Osteoblast (primary cell): ENCODE measurements at regions not wholly inside any gene's neighbourhood (a gene's known extent, or its start where the extent isn't known, plus 50 kb on each side); places are given as distances from the start of the nearest gene placed in this dataset.
"Not testable (repeated sequence)": the region's sequence is repeated elsewhere in the genome, so short reads cannot be mapped to it uniquely, and the experiment has no call there.

Experiments
- DNase-seq: peaks from one replicate; pipeline ENCODE4 v3.0.0; 2011; ENCODE audit warnings: low spot score, mixed read lengths; ENCODE audit not compliant: insufficient read length; ENCODE audit errors: missing footprints
- H2AFZ ChIP-seq: 2 replicates; pipeline ENCODE4 v1.6.0; 2011; ENCODE audit warnings: mild to moderate bottlenecking, low read length
- H3K27ac ChIP-seq: 2 replicates; pipeline ENCODE4 v1.5.1; 2011; ENCODE audit warnings: mild to moderate bottlenecking, low read depth, low read length, moderate library complexity
- H3K27me3 ChIP-seq: 2 replicates; pipeline ENCODE4 v1.6.0; 2012; ENCODE audit warnings: mild to moderate bottlenecking, control low read depth, inconsistent platforms, low read length, moderate library complexity; ENCODE audit not compliant: insufficient read depth
- H3K36me3 ChIP-seq: 2 replicates; pipeline ENCODE4 v1.5.1; 2011; ENCODE audit warnings: mild to moderate bottlenecking, low read length, control low read depth, moderate library complexity; ENCODE audit not compliant: insufficient read depth
- H3K4me1 ChIP-seq: 2 replicates; pipeline ENCODE4 v1.5.1; 2011; ENCODE audit warnings: mild to moderate bottlenecking, low read length, control low read depth, moderate library complexity; ENCODE audit not compliant: insufficient read depth
- H3K4me2 ChIP-seq: 2 replicates; pipeline ENCODE4 v1.6.0; 2011; ENCODE audit warnings: mild to moderate bottlenecking, low read length; ENCODE audit not compliant: insufficient read depth
- H3K4me3 ChIP-seq: fragments of 200-600 bp; sonication (generic); 3 replicates; pipeline ENCODE4 v1.5.1; 2012; ENCODE audit warnings: mild to moderate bottlenecking, low read length, inconsistent platforms; ENCODE audit not compliant: insufficient read depth
- H3K79me2 ChIP-seq: 2 replicates; pipeline ENCODE4 v1.6.0; 2012; ENCODE audit warnings: mild to moderate bottlenecking, low read length, control low read depth, inconsistent platforms; ENCODE audit not compliant: insufficient read depth
- H3K9me3 ChIP-seq: 2 replicates; pipeline ENCODE4 v1.5.1; 2011; ENCODE audit warnings: low read depth, low read length, control low read depth
- H4K20me1 ChIP-seq: 2 replicates; pipeline ENCODE4 v1.6.0; 2012; ENCODE audit warnings: mild to moderate bottlenecking, low read length, control low read depth; ENCODE audit not compliant: insufficient read depth
- CTCF ChIP-seq: IDR thresholded peaks from 2 replicates; pipeline ENCODE4 v1.5.1; 2011; ENCODE audit warnings: mild to moderate bottlenecking, low read depth, low read length, moderate library complexity; ENCODE audit errors: extremely low read depth

- no peaks in the 10 kb centered on the region for H3K36me3 ChIP-seq
- peaks cover 50% of the 10 kb centered on the region for H3K27me3 ChIP-seq
- no peak for DNase-seq
- no peaks in the 10 kb centered on the region for H3K79me2 ChIP-seq
- H3K4me1 ChIP-seq: peaks cover 18% of the 10 kb centered on the region
- H3K4me2 ChIP-seq: no peak overlapping the region
- no peaks in the 10 kb centered on the region for H3K9me3 ChIP-seq
- no peaks in the 10 kb centered on the region for H4K20me1 ChIP-seq
- H3K4me3 ChIP-seq: no peak overlapping the region
- H3K27ac ChIP-seq: no peak overlapping the region
- no peak overlapping the region for H2AFZ ChIP-seq
- TF ChIP-seq CTCF: no peak
These were observed 242.5 kb upstream of the PRSS58 start for GRCh38 chr7:142500366-142500765.

- peaks cover 24% of the 10 kb centered on the region for H3K4me1 ChIP-seq
- no peaks in the 10 kb centered on the region for H3K9me3 ChIP-seq
- no peak overlapping the region for H3K27ac ChIP-seq
- H3K36me3 ChIP-seq: no peaks in the 10 kb centered on the region
- peaks cover 43% of the 10 kb centered on the region for H3K27me3 ChIP-seq
- TF ChIP-seq CTCF: no peak
- H3K4me3 ChIP-seq: no peak overlapping the region
- H3K79me2 ChIP-seq: no peaks in the 10 kb centered on the region
- DNase-seq: no peak
- no peaks in the 10 kb centered on the region for H4K20me1 ChIP-seq
- H3K4me2 ChIP-seq: no peak overlapping the region
- no peak overlapping the region for H2AFZ ChIP-seq
These were observed 241.8 kb upstream of the PRSS58 start for GRCh38 chr7:142499635-142500034.

- Histone ChIP-seq H3K36me3 (no peaks in the 10 kb centered on the region), H2AFZ (no peak overlapping the region), H3K27ac (no peak overlapping the region), H3K79me2 (no peaks in the 10 kb centered on the region), H3K4me3 (no peak overlapping the region), H3K4me1 (peaks cover 21% of the 10 kb centered on the region), H3K9me3 (no peaks in the 10 kb centered on the region), H3K4me2 (no peak overlapping the region), H4K20me1 (no peaks in the 10 kb centered on the region), H3K27me3 (peaks cover 37% of the 10 kb centered on the region)
- DNase-seq: no peak
- TF ChIP-seq CTCF: no peak
These were observed 240.5 kb upstream of the PRSS58 start for GRCh38 chr7:142498364-142498763.

- H2AFZ ChIP-seq: no peak overlapping the region
- no peaks in the 10 kb centered on the region for H4K20me1 ChIP-seq
- no peak overlapping the region for H3K4me3 ChIP-seq
- no peak for DNase-seq
- H3K27me3 ChIP-seq: peaks cover 19% of the 10 kb centered on the region
- TF ChIP-seq CTCF: peak; percentile 79
- no peaks in the 10 kb centered on the region for H3K79me2 ChIP-seq
- H3K4me2 ChIP-seq: peak overlapping the region; percentile 30
- H3K4me1 ChIP-seq: peaks cover 21% of the 10 kb centered on the region
- H3K9me3 ChIP-seq: no peaks in the 10 kb centered on the region
- no peaks in the 10 kb centered on the region for H3K36me3 ChIP-seq
- no peak overlapping the region for H3K27ac ChIP-seq
These were observed 238.7 kb upstream of the PRSS58 start for GRCh38 chr7:142496545-142496991.

GRCh38 chr7:142495879-142496278 lies 238.0 kb upstream of the PRSS58 start:
- not testable (repeated sequence) for H4K20me1 ChIP-seq, H3K79me2 ChIP-seq, H2AFZ ChIP-seq, H3K9me3 ChIP-seq, H3K36me3 ChIP-seq, H3K4me3 ChIP-seq, DNase-seq, H3K27ac ChIP-seq
- peak overlapping the region; percentile 56 for H3K4me2 ChIP-seq
- H3K4me1 ChIP-seq: peaks cover 21% of the 10 kb centered on the region
- peaks cover 20% of the 10 kb centered on the region for H3K27me3 ChIP-seq

GRCh38 chr7:142495301-142495700 lies 237.4 kb upstream of the PRSS58 start:
- DNase-seq, H2AFZ ChIP-seq, H3K9me3 ChIP-seq, H3K79me2 ChIP-seq, H3K4me3 ChIP-seq, H4K20me1 ChIP-seq, H3K27ac ChIP-seq, H3K36me3 ChIP-seq: not testable (repeated sequence)
- peaks cover 21% of the 10 kb centered on the region for H3K4me1 ChIP-seq
- H3K27me3 ChIP-seq: peaks cover 24% of the 10 kb centered on the region
- H3K4me2 ChIP-seq: peak overlapping the region; percentile 56
